ENCODE measurements at regions not wholly inside any gene's neighbourhood (a gene's known extent, or its start where the extent isn't known, plus 50 kb on each side); places are given as distances from the start of the nearest gene placed in this dataset.

- no peak for TF ChIP-seq CTCF (IDR thresholded peaks at IDR 0.05; ENCODE audit: low read depth, low read length)
- no peak overlapping the region for H3K4me3 ChIP-seq (ENCODE audit: low read depth, low read length)
Measured at GRCh38 chr4:123896446-123897071, 500.0 kb downstream of the SPRY1 start.

DNA sequence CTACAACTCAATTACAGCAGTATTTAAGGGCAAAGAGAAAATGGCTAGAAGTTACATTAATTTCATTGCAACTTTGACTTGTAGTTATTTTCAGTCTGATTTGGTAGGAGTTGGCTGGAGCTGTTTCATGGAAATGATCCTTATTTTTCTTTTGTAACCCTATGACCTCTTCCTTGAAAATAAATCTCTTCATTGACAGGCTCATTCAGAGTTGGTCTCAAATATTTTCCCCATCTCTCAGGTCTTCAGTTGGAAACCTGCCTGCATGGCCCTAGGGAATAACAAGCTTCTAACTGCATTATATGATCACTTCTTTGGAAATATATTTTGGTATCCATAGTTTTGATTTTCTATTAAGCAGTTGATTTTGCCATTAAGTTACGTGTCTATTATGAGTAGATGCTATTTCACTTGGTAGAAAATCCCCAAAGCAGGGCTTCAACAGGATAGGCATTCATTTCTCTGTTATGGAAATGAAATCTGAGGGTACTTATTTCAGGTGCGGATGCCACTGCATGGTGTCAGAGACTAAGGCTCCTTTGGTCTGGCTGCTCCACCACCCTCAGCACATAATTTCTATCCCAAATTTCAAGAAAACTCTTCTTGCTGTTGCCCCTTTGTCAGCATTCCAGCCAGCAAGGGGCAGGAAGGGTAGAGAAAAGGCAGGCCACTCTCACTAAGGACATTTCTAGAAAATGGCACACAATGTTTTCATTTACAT, 502.5 kb downstream of the SPRY1 start:
- no peak for TF ChIP-seq CTCF (IDR thresholded peaks at IDR 0.05; ENCODE audit: low read depth, low read length)
- no peak overlapping the region for H3K4me3 ChIP-seq (ENCODE audit: low read depth, low read length)

DNA sequence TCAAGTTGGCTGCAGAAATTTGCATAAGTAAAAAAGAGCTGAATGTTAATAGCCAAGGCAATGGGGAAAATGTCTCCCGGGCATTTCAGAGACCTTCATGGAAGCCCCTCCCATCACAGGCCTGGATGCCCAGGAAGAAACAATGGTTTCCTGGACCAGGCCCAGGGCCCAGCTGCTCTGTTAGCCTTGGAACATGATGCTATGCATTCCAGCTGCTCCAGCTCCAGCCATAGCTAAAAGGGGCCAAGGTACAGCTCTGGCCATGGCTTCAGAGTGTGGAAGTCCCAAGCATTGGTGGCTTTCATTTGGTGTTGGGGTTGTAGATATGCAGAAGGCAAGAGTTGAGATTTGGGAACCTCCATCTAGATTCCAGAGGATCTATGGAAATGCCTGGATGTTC, 508.3 kb downstream of the SPRY1 start:
- no peak for TF ChIP-seq CTCF (IDR thresholded peaks at IDR 0.05; ENCODE audit: low read depth, low read length)
- no peak overlapping the region for H3K4me3 ChIP-seq (ENCODE audit: low read depth, low read length)

DNA sequence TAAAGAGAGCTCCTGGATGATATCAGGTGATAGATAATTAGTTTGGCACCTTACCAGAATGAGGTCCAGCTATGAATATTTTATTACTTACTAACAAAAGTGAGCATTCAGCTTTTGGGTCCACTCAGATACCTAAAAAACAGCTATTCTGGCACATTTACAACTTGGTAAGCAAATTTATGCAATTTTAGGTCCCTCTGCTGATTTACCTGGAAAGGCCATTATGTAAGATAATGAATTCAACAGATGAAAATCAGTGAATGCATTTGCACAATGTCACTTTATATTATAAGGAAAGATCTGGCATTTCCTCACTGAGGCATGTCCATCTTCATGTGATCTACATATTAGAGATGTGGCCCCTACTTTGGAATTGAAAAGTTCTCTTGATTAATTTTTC, 517.0 kb downstream of the SPRY1 start:
- no peak for TF ChIP-seq CTCF (IDR thresholded peaks at IDR 0.05; ENCODE audit: low read depth, low read length)
- no peak overlapping the region for H3K4me3 ChIP-seq (ENCODE audit: low read depth, low read length)

DNA sequence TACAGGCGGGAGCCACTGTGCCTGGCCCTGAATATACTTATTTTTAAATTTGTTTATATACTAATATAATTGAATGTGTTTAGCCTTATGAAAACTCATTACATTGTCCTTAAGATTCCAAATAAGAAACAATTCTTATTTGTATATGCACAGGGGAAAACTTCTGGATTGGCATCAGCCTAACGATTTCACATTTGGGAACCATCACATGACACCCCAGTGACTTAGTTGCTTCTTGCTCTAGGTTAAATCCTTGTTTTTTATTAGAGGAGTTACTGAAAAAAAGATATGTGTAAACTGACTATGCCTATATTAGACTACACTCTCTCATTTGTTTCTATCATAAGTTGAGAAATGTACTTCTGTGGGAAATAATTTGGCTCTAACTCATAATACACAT, 520.2 kb downstream of the SPRY1 start:
- H3K4me3 ChIP-seq (ENCODE audit: low read depth, low read length): no peak overlapping the region
- TF ChIP-seq CTCF (IDR thresholded peaks at IDR 0.05; ENCODE audit: low read depth, low read length): no peak

GRCh38 chr4:123919576-123920098, 523.0 kb downstream of the SPRY1 start:
- no peak for TF ChIP-seq CTCF (IDR thresholded peaks at IDR 0.05; ENCODE audit: low read depth, low read length)

DNA sequence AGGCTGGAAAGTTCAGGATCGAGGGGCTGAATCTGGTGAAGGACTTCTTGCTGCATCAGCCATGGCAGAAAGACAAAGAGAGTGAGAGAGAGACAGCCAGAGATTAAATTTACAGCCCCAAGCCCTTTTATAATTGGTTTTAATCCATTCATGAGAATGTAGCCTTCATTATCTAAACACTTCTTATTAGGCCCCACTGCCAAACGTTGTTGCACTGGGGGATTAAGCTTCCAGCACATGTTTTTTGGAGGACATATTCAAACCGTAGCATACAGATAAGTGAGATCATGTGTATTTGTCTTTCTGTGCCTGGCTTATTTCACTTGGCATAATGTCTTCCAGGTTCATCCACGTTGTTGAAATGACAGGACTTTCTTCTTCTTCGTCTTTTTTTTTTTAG, 524.7 kb downstream of the SPRY1 start:
- no peak for TF ChIP-seq CTCF (IDR thresholded peaks at IDR 0.05; ENCODE audit: low read depth, low read length)
- no peak overlapping the region for H3K4me3 ChIP-seq (ENCODE audit: low read depth, low read length)

More at GRCh38 chr4:123919576-123920098, 523.0 kb downstream of the SPRY1 start:
- H3K4me3 ChIP-seq (ENCODE audit: low read depth, low read length): no peak overlapping the region
